HEK293T (cell line): ENCODE measurements at regions not wholly inside any gene's neighbourhood (a gene's known extent, or its start where the extent isn't known, plus 50 kb on each side); places are given as distances from the start of the nearest gene placed in this dataset.

Experiments used
- CTCF ChIA-PET: fragments of 350-600 bp; formaldehyde crosslinking; extraction: SDS; loops from one replicate; lab custom pipeline; 2021; ENCODE audit warnings: antibody characterized with exemption, inconsistent platforms; lab: Yijun Ruan, JAX
- POLR2A ChIA-PET: fragments of 350-600 bp; formaldehyde crosslinking; extraction: SDS; loops from one replicate; lab custom pipeline; 2020; ENCODE audit warnings: antibody characterized with exemption, inconsistent platforms; lab: Yijun Ruan, JAX
- DNase-seq: peaks from one replicate; pipeline ENCODE4 v3.0.0; 2012; ENCODE audit warnings: mixed read lengths; ENCODE audit errors: extremely low spot score
- ARNT ChIP-seq: fragments of 450-650 bp; IDR thresholded peaks from 2 replicates; pipeline ENCODE4 v1.6.1; 2017; ENCODE audit warnings: mild to moderate bottlenecking
- BHLHE40 ChIP-seq: fragments of 450-650 bp; IDR thresholded peaks from 2 replicates; pipeline ENCODE4 v1.6.1; 2016; ENCODE audit warnings: mild to moderate bottlenecking, moderate library complexity, borderline replicate concordance
- CTBP1 ChIP-seq: fragments of 450-650 bp; IDR thresholded peaks from 2 replicates; pipeline ENCODE4 v1.6.1; 2016; ENCODE audit warnings: borderline replicate concordance
- ELF4 ChIP-seq: fragments of 450-650 bp; IDR thresholded peaks from 2 replicates; pipeline ENCODE4 v1.6.1; 2017; ENCODE audit warnings: antibody characterized with exemption
- FOXA1 ChIP-seq: fragments of 450-650 bp; IDR thresholded peaks from 2 replicates; pipeline ENCODE4 v1.6.1; 2016; ENCODE audit warnings: mild to moderate bottlenecking
- FOXK2 ChIP-seq: fragments of 450-650 bp; IDR thresholded peaks from 2 replicates; pipeline ENCODE4 v1.6.1; 2016; ENCODE audit warnings: mild to moderate bottlenecking
- FOXM1 ChIP-seq: fragments of 450-650 bp; IDR thresholded peaks from 2 replicates; pipeline ENCODE4 v1.6.1; 2017; ENCODE audit warnings: mild to moderate bottlenecking, borderline replicate concordance
- HDGF ChIP-seq: fragments of 450-650 bp; IDR thresholded peaks from 2 replicates; pipeline ENCODE4 v1.6.1; 2017; ENCODE audit warnings: antibody characterized with exemption, borderline replicate concordance
- L3MBTL2 ChIP-seq: fragments of 450-650 bp; conservative IDR thresholded peaks from 2 replicates; pipeline ENCODE4 v1.6.1; 2016; ENCODE audit warnings: mild to moderate bottlenecking
- LEF1 ChIP-seq: fragments of 450-650 bp; IDR thresholded peaks from 2 replicates; pipeline ENCODE4 v1.6.1; 2017; ENCODE audit warnings: mild to moderate bottlenecking, borderline replicate concordance
- NFRKB ChIP-seq: fragments of 450-650 bp; IDR thresholded peaks from 2 replicates; pipeline ENCODE4 v1.6.1; 2016; ENCODE audit warnings: mild to moderate bottlenecking, moderate library complexity
- PKNOX1 ChIP-seq: fragments of 450-650 bp; IDR thresholded peaks from 2 replicates; pipeline ENCODE4 v1.6.1; 2016
- SP1 ChIP-seq: fragments of 450-650 bp; IDR thresholded peaks from 2 replicates; pipeline ENCODE4 v1.6.1; 2017
- SUZ12 ChIP-seq: fragments of 450-650 bp; IDR thresholded peaks from 2 replicates; pipeline ENCODE4 v1.6.1; 2016; ENCODE audit warnings: mild to moderate bottlenecking
- TARDBP ChIP-seq: fragments of 450-650 bp; IDR thresholded peaks from 2 replicates; pipeline ENCODE4 v1.6.1; 2016
- ZNF384 ChIP-seq: fragments of 450-650 bp; IDR thresholded peaks from 2 replicates; pipeline ENCODE4 v1.6.1; 2016

GRCh38 chr3:31361371-31362273, 171.1 kb upstream of the STT3B start:
- ChIA-PET CTCF (no interaction called here), POLR2A (no interaction called here)
- DNase-seq, result no peak

GRCh38 chr3:31364188-31364587, 168.5 kb upstream of the STT3B start:
- no peak for DNase-seq
- CTCF ChIA-PET, result no interaction called here

More at GRCh38 chr3:31361371-31362273, 171.1 kb upstream of the STT3B start:
- no peak for TF ChIP-seq BHLHE40
- TF ChIP-seq CTBP1, result no peak
- no peak for TF ChIP-seq FOXM1
- no peak for TF ChIP-seq ARNT
- no peak for TF ChIP-seq PKNOX1
- no peak for TF ChIP-seq ELF4
- no peak for TF ChIP-seq SUZ12

GRCh38 chr3:31364711-31365110, 168.0 kb upstream of the STT3B start:
- no peak for TF ChIP-seq BHLHE40
- no peak for TF ChIP-seq PKNOX1
- TF ChIP-seq SP1, result no peak
- no peak for TF ChIP-seq ELF4
- TF ChIP-seq FOXM1, result no peak
- TF ChIP-seq CTBP1, result no peak
- no peak for TF ChIP-seq HDGF
- no peak for TF ChIP-seq FOXK2
- CTCF ChIA-PET, result no interaction called here
- POLR2A ChIA-PET, result no interaction called here
- DNase-seq, result no peak

More at GRCh38 chr3:31364188-31364587, 168.5 kb upstream of the STT3B start:
- no peak for TF ChIP-seq PKNOX1
- no peak for TF ChIP-seq HDGF
- TF ChIP-seq CTBP1, result no peak
- no peak for TF ChIP-seq SUZ12
- no peak for TF ChIP-seq BHLHE40
- TF ChIP-seq NFRKB, result no peak
- no peak for TF ChIP-seq FOXK2
- no peak for TF ChIP-seq LEF1
- no peak for TF ChIP-seq TARDBP
- TF ChIP-seq L3MBTL2, result no peak
- TF ChIP-seq ARNT, result no peak
- TF ChIP-seq SP1, result no peak
- no peak for TF ChIP-seq FOXM1
- POLR2A ChIA-PET, result no interaction called here

- DNase-seq, result no peak
- TF ChIP-seq SP1, result no peak
- no peak for TF ChIP-seq LEF1
- TF ChIP-seq TARDBP, result no peak
- TF ChIP-seq ZNF384, result no peak
- TF ChIP-seq CTBP1, result no peak
- no peak for TF ChIP-seq FOXA1
- TF ChIP-seq ARNT, result no peak
- TF ChIP-seq HDGF, result no peak
- TF ChIP-seq PKNOX1, result no peak
- TF ChIP-seq SUZ12, result no peak
- ChIA-PET POLR2A (no interaction called here), CTCF (no interaction called here)
Observed at GRCh38 chr3:31367518-31367917, 165.2 kb upstream of the STT3B start.

GRCh38 chr3:31369637-31370379, 162.9 kb upstream of the STT3B start:
- ChIA-PET POLR2A (no interaction called here), CTCF (no interaction called here)
- TF ChIP-seq BHLHE40, result no peak
- no peak for TF ChIP-seq FOXM1
- no peak for TF ChIP-seq ELF4
- TF ChIP-seq FOXK2, result no peak
- DNase-seq, result no peak

- POLR2A ChIA-PET, result no interaction called here
- CTCF ChIA-PET, result no interaction called here
- no peak for DNase-seq
Observed at GRCh38 chr3:31370380-31370666, 162.4 kb upstream of the STT3B start.

More at GRCh38 chr3:31370380-31370666, 162.4 kb upstream of the STT3B start:
- no peak for TF ChIP-seq CTBP1
- TF ChIP-seq FOXA1, result no peak
- no peak for TF ChIP-seq SUZ12
- no peak for TF ChIP-seq HDGF
- TF ChIP-seq BHLHE40, result no peak
- TF ChIP-seq ELF4, result no peak
- no peak for TF ChIP-seq ARNT
- no peak for TF ChIP-seq SP1
